ENCODE measurements at regions not wholly inside any gene's neighbourhood (a gene's known extent, or its start where the extent isn't known, plus 50 kb on each side); places are given as distances from the start of the nearest gene placed in this dataset.

DNA sequence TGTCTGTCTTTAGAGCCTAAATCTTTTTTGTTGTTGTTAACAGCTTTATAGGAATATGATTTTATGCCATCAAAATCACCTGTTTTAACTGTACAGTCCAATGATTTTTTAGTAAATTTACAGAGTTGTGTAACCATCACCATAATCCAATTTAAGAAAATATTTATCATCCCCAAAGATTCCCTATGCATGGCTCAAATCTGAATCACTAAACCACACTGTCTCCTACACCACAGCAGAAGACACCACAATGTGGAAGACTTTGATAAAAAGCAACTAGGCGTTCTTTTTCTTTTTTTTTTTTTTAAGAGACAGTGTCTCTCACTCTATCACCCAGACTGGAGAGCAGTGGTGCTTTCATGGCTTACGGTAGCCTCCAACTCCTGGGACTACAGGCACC lies 99.6 kb downstream of the TXNL1 start:
- Histone ChIP-seq H3K27ac (no peak overlapping the region), H3K4me1 (replicated peaks in 1 of 2) (no peaks in the 10 kb centered on the region), H3K36me3 (replicated peaks in 1 of 2) (no peaks in the 10 kb centered on the region), H3K4me3 (no peak overlapping the region), H3K27me3 (no peaks in the 10 kb centered on the region), H3K9me3 (replicated peaks in 1 of 3) (no peaks in the 10 kb centered on the region)
- DNase-seq, result no peak
- TF ChIP-seq POLR2A (IDR thresholded peaks at IDR 0.05), result no peak
- TF ChIP-seq, protein P1, sequence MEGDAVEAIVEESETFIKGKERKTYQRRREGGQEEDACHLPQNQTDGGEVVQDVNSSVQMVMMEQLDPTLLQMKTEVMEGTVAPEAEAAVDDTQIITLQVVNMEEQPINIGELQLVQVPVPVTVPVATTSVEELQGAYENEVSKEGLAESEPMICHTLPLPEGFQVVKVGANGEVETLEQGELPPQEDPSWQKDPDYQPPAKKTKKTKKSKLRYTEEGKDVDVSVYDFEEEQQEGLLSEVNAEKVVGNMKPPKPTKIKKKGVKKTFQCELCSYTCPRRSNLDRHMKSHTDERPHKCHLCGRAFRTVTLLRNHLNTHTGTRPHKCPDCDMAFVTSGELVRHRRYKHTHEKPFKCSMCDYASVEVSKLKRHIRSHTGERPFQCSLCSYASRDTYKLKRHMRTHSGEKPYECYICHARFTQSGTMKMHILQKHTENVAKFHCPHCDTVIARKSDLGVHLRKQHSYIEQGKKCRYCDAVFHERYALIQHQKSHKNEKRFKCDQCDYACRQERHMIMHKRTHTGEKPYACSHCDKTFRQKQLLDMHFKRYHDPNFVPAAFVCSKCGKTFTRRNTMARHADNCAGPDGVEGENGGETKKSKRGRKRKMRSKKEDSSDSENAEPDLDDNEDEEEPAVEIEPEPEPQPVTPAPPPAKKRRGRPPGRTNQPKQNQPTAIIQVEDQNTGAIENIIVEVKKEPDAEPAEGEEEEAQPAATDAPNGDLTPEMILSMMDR (IDR thresholded peaks at IDR 0.05), result no peak
- WGBS, 4 donors, result 76 to 84% (median 81%) methylated on average over 2 of the region's 2 CpGs
- intact Hi-C loops (cut with DNase I), result no loop called here

DNA sequence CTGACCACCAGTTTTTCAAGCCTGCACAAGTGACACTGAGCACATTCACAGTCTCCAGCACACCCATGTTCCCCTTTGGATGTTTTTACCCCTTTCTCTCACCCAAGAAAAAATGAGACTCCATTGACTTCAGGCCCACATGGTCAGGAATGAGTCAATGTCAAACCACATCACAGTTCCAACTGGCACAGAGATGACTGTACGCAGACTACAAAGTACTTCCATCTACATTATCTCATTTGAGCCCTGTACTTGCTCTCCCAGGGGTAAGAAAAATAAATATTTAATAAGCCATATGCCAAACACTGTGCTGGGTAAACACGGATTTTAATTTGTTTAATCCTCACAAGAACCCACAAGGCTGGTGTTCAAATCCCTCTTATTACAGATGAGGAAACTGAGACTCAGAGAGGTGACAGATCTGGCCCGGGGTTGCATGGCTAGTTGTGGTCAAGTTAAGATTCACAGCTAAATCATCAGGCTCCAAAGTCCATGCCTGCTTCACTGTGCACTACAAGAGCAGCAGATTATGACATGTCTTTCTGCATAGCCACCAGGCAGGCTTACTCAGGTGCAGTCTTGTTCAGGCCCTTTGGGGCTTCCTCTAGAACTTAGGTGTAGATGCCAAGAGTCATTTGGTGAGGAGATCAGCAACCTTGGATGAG lies 106.1 kb downstream of the TXNL1 start:
- Histone ChIP-seq H3K4me3 (no peak overlapping the region), H3K4me1 (replicated peaks in 1 of 2) (no peaks in the 10 kb centered on the region), H3K27ac (no peak overlapping the region), H3K9me3 (replicated peaks in 1 of 3) (no peaks in the 10 kb centered on the region), H3K27me3 (no peaks in the 10 kb centered on the region), H3K36me3 (replicated peaks in 1 of 2) (no peaks in the 10 kb centered on the region)
- intact Hi-C loops (cut with DNase I), result no loop called here
- no peak for DNase-seq
- TF ChIP-seq, protein P1 (IDR thresholded peaks at IDR 0.05), result no peak
- no peak for TF ChIP-seq POLR2A (IDR thresholded peaks at IDR 0.05)
- 48 to 84% (median 65%) methylated on average over 3 of the region's 3 CpGs for WGBS, 4 donors

DNA sequence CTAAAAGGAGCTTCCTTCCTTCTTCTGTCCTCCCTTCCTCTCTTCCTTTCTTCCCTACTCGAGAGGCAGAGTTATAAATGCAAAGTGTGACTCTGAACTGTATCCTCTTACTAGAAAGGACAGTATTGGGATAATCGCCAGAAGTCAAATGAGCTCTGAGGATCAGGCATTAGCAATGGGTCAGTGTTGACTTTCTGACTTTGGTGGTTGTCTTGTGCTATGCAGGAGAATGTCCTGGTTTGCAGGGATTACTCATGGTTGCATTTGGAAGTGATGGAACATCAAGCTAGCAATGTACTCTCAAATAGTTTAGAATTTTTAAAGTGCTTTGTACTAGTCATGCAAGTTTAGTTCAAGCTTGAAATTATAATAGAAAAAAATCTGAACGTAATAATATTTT lies 115.6 kb downstream of the TXNL1 start:
- no peaks in the 10 kb centered on the region for H3K36me3 ChIP-seq (replicated peaks in 1 of 2)
- intact Hi-C loops (cut with DNase I), result no loop called here
- WGBS, 4 donors, result 50 to 63% (median 58%) methylated on average over 3 of the region's 3 CpGs
- no peak overlapping the region for H3K27ac ChIP-seq
- TF ChIP-seq, protein P1 (IDR thresholded peaks at IDR 0.05), result no peak
- no peak for TF ChIP-seq POLR2A (IDR thresholded peaks at IDR 0.05)
- DNase-seq, result no peak
- H3K4me3 ChIP-seq, result no peak overlapping the region
- H3K4me1 ChIP-seq (replicated peaks in 1 of 2), result no peaks in the 10 kb centered on the region
- H3K9me3 ChIP-seq (replicated peaks in 1 of 3), result no peaks in the 10 kb centered on the region
- H3K27me3 ChIP-seq, result no peaks in the 10 kb centered on the region

DNA sequence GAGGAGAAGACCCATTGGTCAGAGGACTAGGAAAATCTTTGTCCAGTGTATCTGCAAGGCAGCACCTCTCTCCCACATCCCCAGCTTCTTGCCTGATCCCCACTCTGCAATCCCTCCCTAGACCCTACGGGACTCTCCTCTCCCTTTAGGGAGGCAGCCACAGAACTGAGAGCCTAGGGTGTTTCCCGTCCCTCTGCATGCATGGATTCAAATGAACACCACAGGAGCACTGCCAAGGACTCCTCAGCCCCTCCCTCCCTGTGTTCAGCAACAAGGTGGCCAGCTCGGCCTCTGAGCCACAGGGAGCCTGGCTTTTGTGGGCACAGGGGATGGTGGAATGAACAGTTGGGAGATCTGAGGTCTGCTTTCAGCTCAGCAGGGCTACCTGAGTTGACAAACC lies 117.1 kb downstream of the TXNL1 start:
- intact Hi-C loops (cut with DNase I), result no loop called here
- 69 to 77% (median 71%) methylated on average over 2 to 3 of the region's 3 CpGs for WGBS, 4 donors
- Histone ChIP-seq H3K9me3 (replicated peaks in 1 of 3) (no peaks in the 10 kb centered on the region), H3K4me3 (no peak overlapping the region), H3K36me3 (replicated peaks in 1 of 2) (no peaks in the 10 kb centered on the region), H3K27me3 (no peaks in the 10 kb centered on the region), H3K4me1 (replicated peaks in 1 of 2) (no peaks in the 10 kb centered on the region), H3K27ac (no peak overlapping the region)
- no peak for DNase-seq
- TF ChIP-seq, protein P1 (IDR thresholded peaks at IDR 0.05), result no peak
- no peak for TF ChIP-seq POLR2A (IDR thresholded peaks at IDR 0.05)
